Mammary epithelial cell (primary cell): ENCODE measurements at regions not wholly inside any gene's neighbourhood (a gene's known extent, or its start where the extent isn't known, plus 50 kb on each side); places are given as distances from the start of the nearest gene placed in this dataset.
A peak's percentile ranks its signal among the peaks of the same experiment; 100 is the strongest.

ENCODE experiments used
- CTCF ChIP-seq, 2 donors: IDR thresholded peaks in 1 of 2; conservative IDR thresholded peaks in 1 of 2; 2 replicates each; pipeline ENCODE4 v1.5.1; 2011 to 2012; ENCODE audit warnings: inconsistent platforms in 2 of 2, low read length in 2 of 2, mild to moderate bottlenecking in 2 of 2, control low read depth in 1 of 2, low read depth in 1 of 2; ENCODE audit not compliant: insufficient read depth in 1 of 2; ENCODE audit errors: extremely low read depth in 1 of 2
- EZH2 ChIP-seq: IDR thresholded peaks from 2 replicates; pipeline ENCODE4 v1.6.1; 2012; ENCODE audit warnings: low read length, inconsistent platforms, borderline replicate concordance

GRCh38 chr10:106271237-106271636, 893.3 kb downstream of the SORCS1 start:
- TF ChIP-seq CTCF (conservative IDR thresholded peaks at IDR 0.05 in 1 of 2, IDR thresholded peaks at IDR 0.05 in 1 of 2; ENCODE audit: extremely low read depth in 1 of 2, insufficient read depth in 1 of 2, low read depth in 1 of 2, low read length in 2 of 2) (peak; percentile 7 to 26), EZH2 (no peak)
